IMR-90 (cell line): ENCODE measurements at regions not wholly inside any gene's neighbourhood (a gene's known extent, or its start where the extent isn't known, plus 50 kb on each side); places are given as distances from the start of the nearest gene placed in this dataset.

ENCODE experiments used
- ATAC-seq: fragments of 200-7000 bp; cut with Tn5 transposase; 2 replicates; pipeline ENCODE4 v1.9.1; 2020; ENCODE audit warnings: low read depth, mild to moderate bottlenecking, moderate library complexity
- BruUV-seq: library from RNA; stranded (reverse); fragments of 400-500 nt; replicated peaks from 2 replicates; lab custom pipeline; 2021; lab: Mats Ljungman, UMichigan
- CTCF ChIA-PET: fragments of 300-600 bp; formaldehyde crosslinking; extraction: SDS; loops from one replicate; lab custom pipeline; 2021; ENCODE audit warnings: antibody characterized with exemption; lab: Yijun Ruan, JAX
- POLR2A ChIA-PET: fragments of 300-600 bp; sonication (Branson Sonifier 250); formaldehyde crosslinking; loops from one replicate; lab custom pipeline; 2022; ENCODE audit warnings: antibody characterized with exemption; ENCODE audit not compliant: unreplicated experiment; lab: Charles Lee
- DNase-seq: peaks from one replicate; pipeline ENCODE4 v3.0.0; 2013
- H2AFZ ChIP-seq: replicated peaks from 2 replicates; pipeline ENCODE3; 2013; ENCODE audit warnings: low read length, mild to moderate bottlenecking; ENCODE audit not compliant: poor library complexity
- H2AK5ac ChIP-seq: 2 replicates; pipeline ENCODE4 v1.6.1; 2013; ENCODE audit warnings: low read depth, low read length, inconsistent platforms
- H2AK9ac ChIP-seq: replicated peaks from 2 replicates; pipeline ENCODE3; 2013; ENCODE audit warnings: mild to moderate bottlenecking, low read depth, low read length, moderate library complexity; ENCODE audit not compliant: poor library complexity
- H2BK120ac ChIP-seq: 2 replicates; pipeline ENCODE4 v1.6.1; 2013; ENCODE audit warnings: low read depth, low read length, inconsistent platforms
- H2BK15ac ChIP-seq: 3 replicates; pipeline ENCODE4 v1.6.1; 2013; ENCODE audit warnings: low read depth, low read length, inconsistent platforms
- H2BK20ac ChIP-seq: 2 replicates; pipeline ENCODE4 v1.6.1; 2013; ENCODE audit warnings: low read depth, mild to moderate bottlenecking, inconsistent platforms, low read length, moderate library complexity
- H2BK5ac ChIP-seq: 2 replicates; pipeline ENCODE4 v1.6.1; 2013; ENCODE audit warnings: mild to moderate bottlenecking, low read depth, low read length, inconsistent platforms; ENCODE audit not compliant: poor library complexity, severe bottlenecking
- H3K14ac ChIP-seq: replicated peaks from 2 replicates; pipeline ENCODE4 v1.6.1; 2013; ENCODE audit warnings: low read depth, low read length, inconsistent platforms
- H3K18ac ChIP-seq: 2 replicates; pipeline ENCODE4 v1.6.1; 2013; ENCODE audit warnings: low read depth, low read length, control low read depth
- H3K23ac ChIP-seq: 2 replicates; pipeline ENCODE4 v1.6.1; 2013; ENCODE audit warnings: low read depth, low read length, inconsistent platforms
- H3K27ac ChIP-seq: 2 replicates; pipeline ENCODE4 v1.5.1; 2013; ENCODE audit warnings: mild to moderate bottlenecking, control low read depth, low read length; ENCODE audit not compliant: insufficient read depth
- H3K27me3 ChIP-seq: 2 replicates; pipeline ENCODE4 v1.6.1; 2013; ENCODE audit warnings: low read length; ENCODE audit not compliant: control insufficient read depth, insufficient read depth
- H3K36me3 ChIP-seq: 2 replicates; pipeline ENCODE4 v1.6.1; 2013; ENCODE audit warnings: low read length, mixed read lengths; ENCODE audit not compliant: control insufficient read depth, insufficient read depth
- H3K4ac ChIP-seq: 2 replicates; pipeline ENCODE4 v1.6.1; 2013; ENCODE audit warnings: low read depth, low read length, inconsistent platforms
- H3K4me1 ChIP-seq: 2 replicates; pipeline ENCODE4 v1.6.1; 2013; ENCODE audit warnings: low read length, mixed read lengths; ENCODE audit not compliant: control insufficient read depth, insufficient read depth
- H3K4me2 ChIP-seq: 2 replicates; pipeline ENCODE4 v1.6.1; 2013; ENCODE audit warnings: low read depth, mild to moderate bottlenecking, control low read depth, low read length, moderate library complexity
- H3K4me3 ChIP-seq: 2 replicates; pipeline ENCODE4 v1.5.1; 2013; ENCODE audit warnings: low read depth, mild to moderate bottlenecking, control low read depth, low read length, moderate library complexity; ENCODE audit not compliant: insufficient read depth
- H3K56ac ChIP-seq: 2 replicates; pipeline ENCODE4 v1.6.1; 2013; ENCODE audit warnings: low read length, inconsistent platforms; ENCODE audit not compliant: insufficient read depth; ENCODE audit errors: extremely low read depth
- H3K79me1 ChIP-seq, 2 experiments: 2 replicates each; pipeline ENCODE4 v1.6.1; 2013; ENCODE audit warnings: low read length in 2 of 2, inconsistent platforms in 1 of 2, low read depth in 1 of 2
- H3K9ac ChIP-seq: 2 replicates; pipeline ENCODE4 v1.6.1; 2013; ENCODE audit warnings: low read depth, low read length, control low read depth
- H3K9me1 ChIP-seq: 2 replicates; pipeline ENCODE4 v1.6.1; 2013; ENCODE audit warnings: low read length, inconsistent platforms; ENCODE audit not compliant: insufficient read depth
- H3K9me3 ChIP-seq: 2 replicates; pipeline ENCODE4 v1.6.1; 2013; ENCODE audit warnings: low read length; ENCODE audit not compliant: control insufficient read depth, insufficient read depth
- H4K20me1 ChIP-seq: 2 replicates; pipeline ENCODE4 v1.6.1; 2013; ENCODE audit warnings: low read length, inconsistent platforms; ENCODE audit not compliant: insufficient read depth
- H4K5ac ChIP-seq: 2 replicates; pipeline ENCODE4 v1.6.1; 2013; ENCODE audit warnings: mild to moderate bottlenecking, low read depth, low read length, control low read depth
- H4K8ac ChIP-seq, 2 experiments: 2 replicates each; pipeline ENCODE4 v1.6.1; 2013; ENCODE audit warnings: low read depth in 2 of 2, low read length in 2 of 2, control low read depth in 1 of 2, inconsistent platforms in 1 of 2
- H4K91ac ChIP-seq: 2 replicates; pipeline ENCODE4 v1.6.1; 2013; ENCODE audit warnings: low read depth, low read length, inconsistent platforms; ENCODE audit not compliant: insufficient read depth
- BHLHE40 ChIP-seq: fragments of 150-350 bp; IDR thresholded peaks from 2 replicates; pipeline ENCODE4 v1.6.1; 2016; ENCODE audit warnings: mild to moderate bottlenecking, low read depth, low read length
- WGBS, 2 experiments: methylation state at CpG; one replicate each; pipeline versions ENCODE4 v1.1.5 to v1.1.7; 2013; ENCODE audit warnings: missing lambda C conversion rate in 2 of 2; ENCODE audit not compliant: insufficient read length in 1 of 2; ENCODE audit errors: extremely low coverage in 2 of 2; 5-methylcytosine and 5-hydroxymethylcytosine counted together
- dilution Hi-C: fragments of 300-500 bp; cut with HindIII; formaldehyde crosslinking; loops from one replicate; pipeline ENCODE4 v1.14.3; 2018; ENCODE audit warnings: low sequenced_read_pairs; ENCODE audit not compliant: unreplicated experiment
- in situ Hi-C: fragments of 300-500 bp; cut with MboI; formaldehyde crosslinking; loops from 3 replicates; pipeline ENCODE4 v1.14.3; 2019; ENCODE audit warnings: low sequenced_read_pairs, inconsistent platforms, mixed read lengths
- intact Hi-C: fragments of 100-400 bp; cut with micrococcal nuclease; formaldehyde crosslinking; loops from 2 replicates; pipeline ENCODE4 v1.10.0; 2022

DNA sequence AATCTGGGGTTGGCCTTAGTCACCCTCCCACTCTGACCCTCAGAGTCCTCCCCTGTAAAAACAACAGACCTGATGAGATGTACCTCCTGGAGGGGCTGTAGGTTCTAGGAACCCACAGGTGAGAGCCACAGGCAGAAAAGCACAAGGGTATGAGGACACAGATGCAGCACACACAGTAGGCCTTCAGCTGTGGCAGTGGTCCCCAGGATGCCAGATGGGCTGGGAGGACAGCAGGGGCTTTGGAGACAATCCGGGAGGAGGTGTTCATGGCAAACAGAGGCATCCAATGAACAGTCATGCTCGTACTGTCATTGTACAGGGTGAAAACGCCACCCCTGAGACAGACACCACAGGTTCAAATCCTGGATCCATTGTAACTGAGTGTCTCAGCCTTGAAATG lies 463.1 kb downstream of the MATN1 start:
- Histone ChIP-seq H2BK20ac (no peak overlapping the region), H4K8ac (no peak overlapping the region), H3K56ac (no peak overlapping the region), H2AFZ (no peak overlapping the region), H4K5ac (no peak overlapping the region), H3K79me1 (no peaks in the 10 kb centered on the region), H2BK5ac (no peak overlapping the region), H3K9me3 (no peaks in the 10 kb centered on the region), H3K9me1 (no peaks in the 10 kb centered on the region; the same call in 1 of the 2 replicates), H4K91ac (no peak overlapping the region), H2AK5ac (no peak overlapping the region), H3K14ac (no peak overlapping the region), H3K4me3 (no peak overlapping the region), H3K27ac (no peak overlapping the region), H3K4me2 (no peak overlapping the region), H3K36me3 (no peaks in the 10 kb centered on the region), H3K9ac (no peak overlapping the region), H3K4ac (no peak overlapping the region), H3K27me3 (no peaks in the 10 kb centered on the region), H2BK120ac (no peak overlapping the region), H3K23ac (no peak overlapping the region), H2AK9ac (no peak overlapping the region), H3K4me1 (no peaks in the 10 kb centered on the region), H4K20me1 (no peaks in the 10 kb centered on the region), H3K18ac (no peak overlapping the region), H2BK15ac (no peak overlapping the region)
- intact Hi-C loops (no loop called here), dilution Hi-C loops (no loop called here), in situ Hi-C loops (no loop called here)
- WGBS, 2 experiments: 31% methylated on average over 2 of the region's 3 CpGs; no CpG with 5 or more reads in 1 of the 2 experiments
- no peak for ATAC-seq
- no peak for TF ChIP-seq BHLHE40
- POLR2A ChIA-PET: no interaction called here
- BruUV-seq: no TSS peak
- CTCF ChIA-PET: no interaction called here
- no peak for DNase-seq
